H9 (cell line): ENCODE measurements at regions not wholly inside any gene's neighbourhood (a gene's known extent, or its start where the extent isn't known, plus 50 kb on each side); places are given as distances from the start of the nearest gene placed in this dataset.

Experiments
- DNase-seq: peaks from one replicate; pipeline ENCODE4 v3.0.0-alpha.2; 2017
- H2AFZ ChIP-seq: one replicate; pipeline ENCODE4 v1.6.1; 2013; ENCODE audit warnings: mild to moderate bottlenecking, low read length, control low read depth, moderate library complexity
- H2AK5ac ChIP-seq: 2 replicates; pipeline ENCODE4 v1.6.1; 2013; ENCODE audit warnings: low read length, control low read depth, mixed read lengths; ENCODE audit not compliant: insufficient read length
- H2BK120ac ChIP-seq: one replicate; pipeline ENCODE4 v1.6.1; 2013; ENCODE audit warnings: low read depth, mild to moderate bottlenecking, low read length, control low read depth, inconsistent platforms; ENCODE audit not compliant: poor library complexity, severe bottlenecking
- H2BK12ac ChIP-seq: 2 replicates; pipeline ENCODE4 v1.6.1; 2013; ENCODE audit warnings: low read length, control low read depth, mixed read lengths, low read depth; ENCODE audit not compliant: insufficient read length
- H2BK15ac ChIP-seq: 2 replicates; pipeline ENCODE4 v1.6.1; 2013; ENCODE audit warnings: low read depth, low read length, control low read depth
- H2BK20ac ChIP-seq: one replicate; pipeline ENCODE4 v1.6.1; 2013; ENCODE audit warnings: low read depth, mild to moderate bottlenecking, low read length, control low read depth, inconsistent platforms; ENCODE audit not compliant: poor library complexity, severe bottlenecking
- H2BK5ac ChIP-seq: 2 replicates; pipeline ENCODE4 v1.6.1; 2013; ENCODE audit warnings: low read length, control low read depth, mixed read lengths; ENCODE audit not compliant: insufficient read length
- H3K14ac ChIP-seq: 2 replicates; pipeline ENCODE4 v1.6.1; 2013; ENCODE audit warnings: low read length, control low read depth; ENCODE audit not compliant: insufficient read depth
- H3K18ac ChIP-seq: 2 replicates; pipeline ENCODE4 v1.6.1; 2013; ENCODE audit warnings: low read depth, mild to moderate bottlenecking, mixed read lengths, low read length, control low read depth; ENCODE audit not compliant: insufficient read length
- H3K23ac ChIP-seq: 2 replicates; pipeline ENCODE4 v1.6.1; 2013; ENCODE audit warnings: low read length, control low read depth, mixed read lengths, low read depth; ENCODE audit not compliant: insufficient read length
- H3K23me2 ChIP-seq: 2 replicates; pipeline ENCODE4 v1.6.1; 2013; ENCODE audit warnings: low read depth, mild to moderate bottlenecking, mixed read lengths, low read length, control low read depth; ENCODE audit not compliant: insufficient read length, poor library complexity, severe bottlenecking
- H3K27ac ChIP-seq: 2 replicates; pipeline ENCODE4 v1.5.1; 2013; ENCODE audit warnings: low read length, control low read depth, mixed read lengths, low read depth; ENCODE audit not compliant: insufficient read length
- H3K27me3 ChIP-seq: 2 replicates; pipeline ENCODE4 v1.6.1; 2013; ENCODE audit warnings: low read length, control low read depth, inconsistent platforms; ENCODE audit not compliant: insufficient read depth
- H3K4ac ChIP-seq: 2 replicates; pipeline ENCODE4 v1.6.1; 2013; ENCODE audit warnings: low read depth, mild to moderate bottlenecking, control low read depth, inconsistent platforms, low read length, moderate library complexity
- H3K4me1 ChIP-seq: 2 replicates; pipeline ENCODE4 v1.6.1; 2013; ENCODE audit warnings: low read length, control low read depth, inconsistent platforms; ENCODE audit not compliant: insufficient read depth
- H3K4me2 ChIP-seq: 2 replicates; pipeline ENCODE4 v1.6.1; 2013; ENCODE audit warnings: low read length, control low read depth, mixed read lengths; ENCODE audit not compliant: insufficient read length, insufficient read depth
- H3K56ac ChIP-seq: 2 replicates; pipeline ENCODE4 v1.6.1; 2013; ENCODE audit warnings: low read depth, mild to moderate bottlenecking, mixed read lengths, low read length, control low read depth; ENCODE audit not compliant: insufficient read length
- H3K79me1 ChIP-seq: 2 replicates; pipeline ENCODE4 v1.6.1; 2013; ENCODE audit warnings: low read depth, mild to moderate bottlenecking, moderate library complexity, low read length, control low read depth, inconsistent platforms; ENCODE audit not compliant: insufficient read depth, poor library complexity, severe bottlenecking
- H3K79me2 ChIP-seq: 2 replicates; pipeline ENCODE4 v1.6.1; 2013; ENCODE audit warnings: low read length, control low read depth, inconsistent platforms; ENCODE audit not compliant: insufficient read depth
- H3K9ac ChIP-seq: 2 replicates; pipeline ENCODE4 v1.6.1; 2013; ENCODE audit warnings: low read length, control low read depth, mixed read lengths; ENCODE audit not compliant: insufficient read length; ENCODE audit errors: extremely low read depth
- H3K9me3 ChIP-seq: one replicate; pipeline ENCODE4 v1.6.1; 2013; ENCODE audit warnings: low read depth, low read length, inconsistent platforms; ENCODE audit not compliant: control insufficient read depth
- H3T11ph ChIP-seq: one replicate; pipeline ENCODE4 v1.6.1; 2013; ENCODE audit warnings: mild to moderate bottlenecking, low read length, control low read depth, inconsistent platforms
- H4K20me1 ChIP-seq: one replicate; pipeline ENCODE4 v1.6.1; 2013; ENCODE audit not compliant: control insufficient read depth, insufficient read length, insufficient read depth
- H4K5ac ChIP-seq: 2 replicates; pipeline ENCODE4 v1.6.1; 2013; ENCODE audit warnings: low read depth, mild to moderate bottlenecking, mixed read lengths, low read length, control low read depth; ENCODE audit not compliant: insufficient read length
- H4K8ac ChIP-seq: replicated peaks from 2 replicates; pipeline ENCODE4 v1.6.1; 2013; ENCODE audit warnings: low read length, control low read depth, mixed read lengths, low read depth; ENCODE audit not compliant: insufficient read length
- H4K91ac ChIP-seq: 2 replicates; pipeline ENCODE4 v1.6.1; 2013; ENCODE audit warnings: low read depth, mild to moderate bottlenecking, moderate library complexity, mixed read lengths, low read length, control low read depth; ENCODE audit not compliant: insufficient read length
- H3K27ac Mint-ChIP-seq, 3 experiments: 2 replicates in 2 of 3; 3 replicates in 1 of 3; pipeline ENCODE4 v1.8.0; 2020 to 2021; ENCODE audit warnings: mixed read lengths in 3 of 3, mild to moderate bottlenecking in 1 of 3, moderate library complexity in 1 of 3
- H3K27me3 Mint-ChIP-seq: 2 replicates; pipeline ENCODE4 v1.8.0; 2021; ENCODE audit warnings: low read depth, mild to moderate bottlenecking, moderate library complexity, mixed read lengths
- H3K36me3 Mint-ChIP-seq, 3 experiments: 2 replicates in 2 of 3; 3 replicates in 1 of 3; pipeline ENCODE4 v1.8.0; 2020 to 2021; ENCODE audit warnings: low read depth in 3 of 3, mixed read lengths in 3 of 3; ENCODE audit not compliant: insufficient read depth in 1 of 3
- H3K4me1 Mint-ChIP-seq, 2 experiments: 2 replicates each; pipeline ENCODE4 v1.8.0; 2020; ENCODE audit warnings: mixed read lengths in 2 of 2
- H3K4me3 Mint-ChIP-seq, 2 experiments: 2 replicates in 1 of 2; 3 replicates in 1 of 2; pipeline ENCODE4 v1.8.0; 2020 to 2021; ENCODE audit warnings: mild to moderate bottlenecking in 2 of 2, mixed read lengths in 2 of 2, moderate library complexity in 1 of 2
- H3K9me3 Mint-ChIP-seq, 2 experiments: 2 replicates in 1 of 2; 3 replicates in 1 of 2; pipeline ENCODE4 v1.8.0; 2020; ENCODE audit warnings: mild to moderate bottlenecking in 2 of 2, mixed read lengths in 2 of 2, moderate library complexity in 1 of 2
- CTCF ChIP-seq: fragments of 200-600 bp; sonication (generic); conservative IDR thresholded peaks from 3 replicates; pipeline ENCODE4 v1.8.0; 2021; ENCODE audit warnings: antibody characterized with exemption, mild to moderate bottlenecking
- WGBS: extraction: QIAGEN DNeasy Blood & Tissue Kit; methylation state at CpG from one replicate; pipeline ENCODE4 v1.1.7; 2013; ENCODE audit warnings: missing lambda C conversion rate, low lambda C conversion rate, mixed read lengths; ENCODE audit not compliant: insufficient read length; ENCODE audit errors: extremely low coverage; 5-methylcytosine and 5-hydroxymethylcytosine counted together

- H2BK15ac ChIP-seq, result no peak overlapping the region
- H2AK5ac ChIP-seq, result no peak overlapping the region
- no peaks in the 10 kb centered on the region for H4K20me1 ChIP-seq
- H3K4ac ChIP-seq, result no peak overlapping the region
- no peaks in the 10 kb centered on the region; the same call in none of the 2 replicates for H3K27me3 Mint-ChIP-seq
- no peak overlapping the region for H2BK12ac ChIP-seq
- no peak overlapping the region for H2AFZ ChIP-seq
- H3K23ac ChIP-seq, result no peak overlapping the region
- no peaks in the 10 kb centered on the region for H3K79me2 ChIP-seq
- no peak overlapping the region for H2BK120ac ChIP-seq
- no peak overlapping the region for H3T11ph ChIP-seq
- H2BK20ac ChIP-seq, result no peak overlapping the region
- no peaks in the 10 kb centered on the region for H3K79me1 ChIP-seq
- no peak for DNase-seq
- H3K4me2 ChIP-seq, result no peak overlapping the region
- H4K8ac ChIP-seq, result no peak overlapping the region
- H3K27ac ChIP-seq, result no peak overlapping the region
- TF ChIP-seq CTCF, result no peak
- H3K9me3 Mint-ChIP-seq, result peaks cover 65 to 71% of the 10 kb centered on the region in 2 experiments
- H3K4me1 ChIP-seq, result no peaks in the 10 kb centered on the region; the same call in 1 of the 2 replicates
- no peak overlapping the region for H4K5ac ChIP-seq
- WGBS, result no CpG with 5 or more reads among the region's 3 CpGs
- no peak overlapping the region for H3K9ac ChIP-seq
- peaks cover 56% of the 10 kb centered on the region for H3K9me3 ChIP-seq
- H3K4me3 Mint-ChIP-seq, result no peak overlapping the region
- no peak overlapping the region for H4K91ac ChIP-seq
- no peak overlapping the region for H3K14ac ChIP-seq
- H3K27ac Mint-ChIP-seq, result no peak overlapping the region
- no peaks in the 10 kb centered on the region for H3K23me2 ChIP-seq
- no peaks in the 10 kb centered on the region; a peak in 1 of 4 replicates for H3K4me1 Mint-ChIP-seq
- no peaks in the 10 kb centered on the region; a peak in 1 of 7 replicates for H3K36me3 Mint-ChIP-seq
- no peak overlapping the region for H2BK5ac ChIP-seq
- H3K27me3 ChIP-seq, result no peaks in the 10 kb centered on the region
- no peak overlapping the region for H3K56ac ChIP-seq
- no peak overlapping the region for H3K18ac ChIP-seq
Observed at GRCh38 chrX:149073479-149073878, 431.6 kb downstream of the IDS start.
